Coronary artery (tissue), 2 donors: ENCODE measurements at regions not wholly inside any gene's neighbourhood (a gene's known extent, or its start where the extent isn't known, plus 50 kb on each side); places are given as distances from the start of the nearest gene placed in this dataset.

Experiments used
- DNase-seq: peaks from one replicate; pipeline ENCODE4 v3.0.0-alpha.2; 2017; ENCODE audit warnings: low spot score
- H3K27ac ChIP-seq, 2 donors: fragments of 200-600 bp; sonication (generic); one replicate each; pipeline ENCODE4 v1.5.1; 2016 to 2019
- H3K4me3 ChIP-seq: fragments of 200-600 bp; sonication (generic); 2 replicates; pipeline ENCODE4 v1.5.1; 2016; ENCODE audit warnings: mild to moderate bottlenecking, moderate library complexity
- TF ChIP-seq, protein P1 (sequence below): fragments of 200-600 bp; sonication (generic); IDR thresholded peaks from one replicate; pipeline ENCODE4 v1.5.1; 2019; ENCODE audit warnings: antibody characterized with exemption

DNA sequence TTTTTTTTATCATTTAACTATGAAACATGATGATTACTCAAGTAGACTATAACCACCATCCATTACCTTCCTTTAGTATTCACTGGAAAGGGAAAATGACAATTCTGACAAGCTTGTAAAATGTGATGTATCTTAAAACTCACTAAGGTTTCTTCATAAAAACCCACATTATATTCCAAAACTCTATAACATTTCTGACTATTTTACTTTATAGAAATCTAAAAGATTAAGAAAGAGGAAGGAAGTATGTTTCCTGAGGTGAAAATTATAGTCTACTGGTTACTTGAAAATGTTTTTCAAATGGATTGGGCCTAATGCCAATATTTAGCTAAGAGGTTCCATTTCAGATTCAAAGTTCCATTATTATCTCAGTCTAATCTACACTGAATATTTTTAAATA is 1982.2 kb upstream of the C9orf72 start:
- TF ChIP-seq, protein P1, sequence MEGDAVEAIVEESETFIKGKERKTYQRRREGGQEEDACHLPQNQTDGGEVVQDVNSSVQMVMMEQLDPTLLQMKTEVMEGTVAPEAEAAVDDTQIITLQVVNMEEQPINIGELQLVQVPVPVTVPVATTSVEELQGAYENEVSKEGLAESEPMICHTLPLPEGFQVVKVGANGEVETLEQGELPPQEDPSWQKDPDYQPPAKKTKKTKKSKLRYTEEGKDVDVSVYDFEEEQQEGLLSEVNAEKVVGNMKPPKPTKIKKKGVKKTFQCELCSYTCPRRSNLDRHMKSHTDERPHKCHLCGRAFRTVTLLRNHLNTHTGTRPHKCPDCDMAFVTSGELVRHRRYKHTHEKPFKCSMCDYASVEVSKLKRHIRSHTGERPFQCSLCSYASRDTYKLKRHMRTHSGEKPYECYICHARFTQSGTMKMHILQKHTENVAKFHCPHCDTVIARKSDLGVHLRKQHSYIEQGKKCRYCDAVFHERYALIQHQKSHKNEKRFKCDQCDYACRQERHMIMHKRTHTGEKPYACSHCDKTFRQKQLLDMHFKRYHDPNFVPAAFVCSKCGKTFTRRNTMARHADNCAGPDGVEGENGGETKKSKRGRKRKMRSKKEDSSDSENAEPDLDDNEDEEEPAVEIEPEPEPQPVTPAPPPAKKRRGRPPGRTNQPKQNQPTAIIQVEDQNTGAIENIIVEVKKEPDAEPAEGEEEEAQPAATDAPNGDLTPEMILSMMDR = no peak
- Histone ChIP-seq H3K4me3 (no peak overlapping the region), H3K27ac (no peak overlapping the region)
- DNase-seq = no peak

DNA sequence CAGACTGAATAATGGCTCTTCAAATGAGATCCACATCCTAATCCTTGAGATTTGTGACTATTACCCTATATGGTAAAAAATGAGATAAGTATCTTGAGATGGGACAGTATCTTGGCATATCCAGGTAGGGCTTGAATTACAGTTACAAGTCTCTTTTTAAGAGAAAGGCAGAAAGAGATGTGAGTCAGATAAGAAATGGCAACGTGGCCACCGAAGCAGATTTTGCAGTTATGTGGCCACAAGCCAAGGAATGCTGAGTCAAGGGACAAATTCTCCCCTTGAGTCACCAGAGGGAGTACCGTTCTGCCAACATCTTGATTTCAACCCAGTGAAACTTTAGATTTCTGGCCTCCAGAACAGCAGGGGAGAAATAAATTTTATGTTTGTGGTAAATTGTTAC is 1983.0 kb upstream of the C9orf72 start:
- Histone ChIP-seq H3K27ac (no peak overlapping the region), H3K4me3 (no peak overlapping the region)
- no peak for DNase-seq
- TF ChIP-seq, protein P1 = no peak

DNA sequence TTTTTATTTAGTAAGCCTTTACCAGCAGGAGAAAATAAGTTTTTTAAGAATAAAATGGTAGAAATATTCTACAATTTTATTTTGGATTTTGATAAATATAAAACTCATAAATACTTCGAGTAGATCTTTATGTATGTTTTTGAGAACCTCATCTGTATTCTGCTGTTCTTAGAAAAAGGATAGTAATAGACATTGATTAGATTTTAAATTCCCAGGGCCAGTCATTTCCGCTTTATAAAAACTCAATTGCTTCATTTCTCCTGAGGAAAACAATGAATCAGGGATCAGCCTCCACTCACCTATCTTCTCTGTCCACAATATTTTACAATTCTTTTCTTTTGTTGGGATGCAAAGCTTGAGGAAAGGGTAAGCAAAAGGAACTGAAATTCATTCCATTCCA is 1983.5 kb upstream of the C9orf72 start:
- no peak overlapping the region for H3K27ac ChIP-seq
- TF ChIP-seq, protein P1 = no peak
- H3K4me3 ChIP-seq = no peak overlapping the region
- DNase-seq = no peak

DNA sequence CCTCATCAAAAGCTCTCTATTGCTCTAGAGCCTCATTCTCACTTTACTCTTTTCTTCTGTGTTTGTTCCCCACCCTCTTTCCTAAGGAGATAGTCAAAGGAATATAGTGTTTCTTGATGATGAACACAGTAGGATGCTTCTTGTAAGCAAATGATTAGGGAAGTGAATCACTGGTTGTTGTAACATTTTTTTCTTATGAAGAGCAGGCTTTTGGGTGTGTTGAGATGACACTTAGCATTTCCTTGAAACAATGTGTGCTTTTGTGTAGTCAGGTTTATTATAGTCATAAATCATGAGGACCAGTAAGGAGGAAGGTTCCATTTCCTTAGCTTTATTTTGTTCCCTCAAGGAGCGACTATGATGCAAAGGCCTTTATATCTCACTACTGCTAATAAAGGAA is 1991.3 kb upstream of the C9orf72 start:
- H3K27ac ChIP-seq = no peak overlapping the region

DNA sequence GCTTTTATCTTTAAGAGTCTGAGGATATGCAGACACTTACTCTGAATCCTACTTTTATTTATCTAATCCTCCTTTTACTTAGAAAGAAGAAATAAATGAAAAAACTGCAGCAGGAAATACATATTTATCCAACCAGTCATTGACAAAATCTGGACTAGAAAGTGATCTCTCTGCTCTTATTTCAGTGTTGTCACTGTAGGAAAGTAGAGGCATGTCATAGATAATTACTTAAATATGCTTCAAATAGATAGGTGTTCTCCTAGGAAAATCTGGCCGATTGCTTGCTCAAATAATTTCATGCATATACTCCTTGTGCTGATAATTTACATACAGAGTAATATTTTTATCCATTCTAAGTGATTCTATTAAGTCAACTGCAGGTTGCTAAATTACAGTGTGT is 2001.9 kb upstream of the C9orf72 start:
- no peak overlapping the region for H3K4me3 ChIP-seq
- H3K27ac ChIP-seq = no peak overlapping the region
- TF ChIP-seq, protein P1 = no peak
- no peak for DNase-seq

More for the DNA sequence above, 1991.3 kb upstream of the C9orf72 start:
- no peak for DNase-seq
- H3K4me3 ChIP-seq = no peak overlapping the region
- TF ChIP-seq, protein P1 = no peak

DNA sequence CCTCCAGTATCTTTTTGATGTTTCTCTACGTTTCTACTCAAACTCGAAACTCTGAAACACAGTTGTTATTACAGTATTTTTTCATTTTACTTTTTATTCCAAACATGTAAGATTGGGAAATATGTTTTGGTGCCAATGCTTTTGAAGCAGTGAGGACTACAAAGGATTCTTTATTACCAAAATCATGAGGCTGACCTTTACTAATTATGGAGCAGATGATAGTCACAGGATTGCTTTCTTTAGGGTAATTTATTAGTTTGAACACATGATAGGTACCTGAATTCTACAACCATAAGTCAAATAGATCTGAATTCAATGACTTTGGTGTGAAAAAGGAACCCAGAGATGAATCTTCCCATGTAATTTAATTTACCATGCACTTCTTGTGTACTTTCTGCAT is 2015.1 kb upstream of the C9orf72 start:
- TF ChIP-seq, protein P1 = no peak
- DNase-seq = no peak
- H3K27ac ChIP-seq = no peak overlapping the region
- H3K4me3 ChIP-seq = no peak overlapping the region

DNA sequence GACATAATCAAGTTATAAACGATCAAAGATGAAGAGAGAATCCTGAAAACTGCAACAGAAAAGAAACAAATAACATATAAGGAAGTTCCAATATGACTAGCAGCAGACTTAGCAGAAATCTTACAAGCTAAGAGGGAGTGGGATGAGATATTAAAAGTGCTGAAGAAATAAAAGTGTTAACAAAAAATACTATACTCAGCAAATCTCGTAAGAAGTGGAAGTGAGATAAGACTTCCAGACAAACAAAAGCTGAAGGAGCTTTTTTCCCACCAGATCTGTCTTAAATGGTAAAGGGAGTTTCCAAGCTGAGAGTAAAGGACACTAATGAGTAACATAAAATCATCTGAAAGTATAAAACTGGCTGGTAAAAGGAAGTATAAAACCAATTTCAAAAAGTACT is 2036.0 kb upstream of the C9orf72 start:
- Histone ChIP-seq H3K4me3 (no peak overlapping the region), H3K27ac (no peak overlapping the region)
- TF ChIP-seq, protein P1 = no peak
- no peak for DNase-seq
